ENCODE measurements at regions not wholly inside any gene's neighbourhood (a gene's known extent, or its start where the extent isn't known, plus 50 kb on each side); places are given as distances from the start of the nearest gene placed in this dataset.
"Not testable (repeated sequence)": the region's sequence is repeated elsewhere in the genome, so short reads cannot be mapped to it uniquely, and the experiment has no call there.

GRCh38 chr4:52157071-52157470 lies 106.0 kb downstream of the SPATA18 start:
- H3K4me3 Mint-ChIP-seq; H3K9me3 Mint-ChIP-seq; POLR2A ChIA-PET; H3K4me1 Mint-ChIP-seq; DNase-seq; H3K27ac Mint-ChIP-seq; CTCF ChIA-PET; H3K27me3 Mint-ChIP-seq; H3K36me3 Mint-ChIP-seq (ENCODE audit: low read depth): not testable (repeated sequence)

GRCh38 chr4:52157641-52158316 lies 106.7 kb downstream of the SPATA18 start:
- no peak overlapping the region for H3K27ac Mint-ChIP-seq
- H3K4me3 Mint-ChIP-seq = no peak overlapping the region
- H3K36me3 Mint-ChIP-seq (ENCODE audit: low read depth) = no peaks in the 10 kb centered on the region
- H3K4me1 Mint-ChIP-seq = no peaks in the 10 kb centered on the region
- H3K9me3 Mint-ChIP-seq = peaks cover 3% of the 10 kb centered on the region
- DNase-seq = no peak
- CTCF ChIA-PET = no interaction called here
- POLR2A ChIA-PET = no interaction called here
- H3K27me3 Mint-ChIP-seq = no peaks in the 10 kb centered on the region

- Mint-ChIP-seq H3K9me3 (no peaks in the 10 kb centered on the region), H3K4me3 (no peak overlapping the region), H3K36me3 (ENCODE audit: low read depth) (no peaks in the 10 kb centered on the region), H3K4me1 (no peaks in the 10 kb centered on the region), H3K27ac (no peak overlapping the region), H3K27me3 (no peaks in the 10 kb centered on the region)
- CTCF ChIA-PET = no interaction called here
- POLR2A ChIA-PET = no interaction called here
- no peak for DNase-seq
Measured at GRCh38 chr4:52160859-52161258, 109.8 kb downstream of the SPATA18 start.

GRCh38 chr4:52164116-52164515 lies 113.0 kb downstream of the SPATA18 start:
- CTCF ChIA-PET = no interaction called here
- no peak for DNase-seq
- Mint-ChIP-seq H3K36me3 (ENCODE audit: low read depth) (no peaks in the 10 kb centered on the region), H3K4me1 (no peaks in the 10 kb centered on the region), H3K27me3 (no peaks in the 10 kb centered on the region), H3K4me3 (no peak overlapping the region), H3K27ac (no peak overlapping the region), H3K9me3 (peaks cover 2% of the 10 kb centered on the region)
- POLR2A ChIA-PET = no interaction called here

GRCh38 chr4:52172166-52172565 lies 121.1 kb downstream of the SPATA18 start:
- DNase-seq = no peak
- H3K36me3 Mint-ChIP-seq (ENCODE audit: low read depth) = no peaks in the 10 kb centered on the region
- H3K4me3 Mint-ChIP-seq = no peak overlapping the region
- H3K27ac Mint-ChIP-seq = no peak overlapping the region
- H3K4me1 Mint-ChIP-seq = no peaks in the 10 kb centered on the region
- POLR2A ChIA-PET = no interaction called here
- H3K9me3 Mint-ChIP-seq = no peaks in the 10 kb centered on the region
- CTCF ChIA-PET = no interaction called here
- no peaks in the 10 kb centered on the region for H3K27me3 Mint-ChIP-seq

- no peaks in the 10 kb centered on the region for H3K4me1 Mint-ChIP-seq
- no peak for DNase-seq
- no peaks in the 10 kb centered on the region for H3K27me3 Mint-ChIP-seq
- ChIA-PET CTCF (no interaction called here), POLR2A (no interaction called here)
- no peaks in the 10 kb centered on the region for H3K36me3 Mint-ChIP-seq (ENCODE audit: low read depth)
- H3K27ac Mint-ChIP-seq = no peak overlapping the region
- H3K4me3 Mint-ChIP-seq = no peak overlapping the region
- H3K9me3 Mint-ChIP-seq = no peaks in the 10 kb centered on the region
Measured at GRCh38 chr4:52173470-52174045, 122.5 kb downstream of the SPATA18 start.

- CTCF ChIA-PET = no interaction called here
- H3K27ac Mint-ChIP-seq = no peak overlapping the region
Measured at GRCh38 chr4:52187603-52188002, 136.5 kb downstream of the SPATA18 start.

GRCh38 chr4:52192001-52192400 lies 140.9 kb downstream of the SPATA18 start:
- Mint-ChIP-seq H3K36me3 (ENCODE audit: low read depth) (no peaks in the 10 kb centered on the region), H3K27ac (no peak overlapping the region), H3K4me1 (no peaks in the 10 kb centered on the region), H3K9me3 (no peaks in the 10 kb centered on the region), H3K4me3 (no peak overlapping the region), H3K27me3 (no peaks in the 10 kb centered on the region)
- ChIA-PET CTCF (no interaction called here), POLR2A (no interaction called here)
- no peak for DNase-seq

More at GRCh38 chr4:52187603-52188002, 136.5 kb downstream of the SPATA18 start:
- Mint-ChIP-seq H3K27me3 (no peaks in the 10 kb centered on the region), H3K4me3 (no peak overlapping the region), H3K9me3 (no peaks in the 10 kb centered on the region), H3K36me3 (ENCODE audit: low read depth) (no peaks in the 10 kb centered on the region), H3K4me1 (no peaks in the 10 kb centered on the region)
- no peak for DNase-seq
- POLR2A ChIA-PET = no interaction called here

GRCh38 chr4:52192721-52193135 lies 141.6 kb downstream of the SPATA18 start:
- Mint-ChIP-seq H3K4me1 (no peaks in the 10 kb centered on the region), H3K9me3 (no peaks in the 10 kb centered on the region), H3K27ac (no peak overlapping the region), H3K36me3 (ENCODE audit: low read depth) (no peaks in the 10 kb centered on the region), H3K27me3 (no peaks in the 10 kb centered on the region), H3K4me3 (no peak overlapping the region)
- POLR2A ChIA-PET = interaction anchor here (0.6 kb wide), 1 partner anchor 16 kb away, joined by 5 read pairs; no protein-coding TSS in a partner anchor
- DNase-seq = no peak
- CTCF ChIA-PET = no interaction called here

GRCh38 chr4:52195869-52196268 lies 144.8 kb downstream of the SPATA18 start:
- Mint-ChIP-seq H3K27me3 (no peaks in the 10 kb centered on the region), H3K4me1 (no peaks in the 10 kb centered on the region), H3K4me3 (no peak overlapping the region), H3K36me3 (ENCODE audit: low read depth) (no peaks in the 10 kb centered on the region), H3K27ac (no peak overlapping the region), H3K9me3 (peaks cover 3% of the 10 kb centered on the region)
- CTCF ChIA-PET = no interaction called here
- POLR2A ChIA-PET = no interaction called here
- DNase-seq = no peak

- Mint-ChIP-seq H3K27me3 (no peaks in the 10 kb centered on the region), H3K36me3 (ENCODE audit: low read depth) (no peaks in the 10 kb centered on the region), H3K9me3 (peaks cover 3% of the 10 kb centered on the region), H3K4me1 (no peaks in the 10 kb centered on the region), H3K27ac (no peak overlapping the region), H3K4me3 (no peak overlapping the region)
- CTCF ChIA-PET = no interaction called here
- POLR2A ChIA-PET = no interaction called here
- no peak for DNase-seq
Measured at GRCh38 chr4:52196606-52197130, 145.6 kb downstream of the SPATA18 start.

GRCh38 chr4:52197306-52197705 lies 146.2 kb downstream of the SPATA18 start:
- H3K27me3 Mint-ChIP-seq = no peaks in the 10 kb centered on the region
- DNase-seq = no peak
- POLR2A ChIA-PET = no interaction called here
- H3K36me3 Mint-ChIP-seq (ENCODE audit: low read depth) = no peaks in the 10 kb centered on the region
- no peak overlapping the region for H3K27ac Mint-ChIP-seq
- H3K4me3 Mint-ChIP-seq = no peak overlapping the region
- no peaks in the 10 kb centered on the region for H3K4me1 Mint-ChIP-seq
- peaks cover 3% of the 10 kb centered on the region for H3K9me3 Mint-ChIP-seq
- CTCF ChIA-PET = interaction anchor here (1.1 kb wide), 1 partner anchor 11 kb away, joined by 3 read pairs; no protein-coding TSS in a partner anchor

- Mint-ChIP-seq H3K27me3 (no peaks in the 10 kb centered on the region), H3K9me3 (peaks cover 3% of the 10 kb centered on the region), H3K36me3 (ENCODE audit: low read depth) (no peaks in the 10 kb centered on the region), H3K4me1 (no peaks in the 10 kb centered on the region), H3K27ac (no peak overlapping the region), H3K4me3 (no peak overlapping the region)
- DNase-seq = no peak
- POLR2A ChIA-PET = no interaction called here
- CTCF ChIA-PET = interaction anchor here (1.1 kb wide), 1 partner anchor 10 kb away, joined by 3 read pairs; no protein-coding TSS in a partner anchor
Measured at GRCh38 chr4:52198294-52198693, 147.2 kb downstream of the SPATA18 start.

All from activated CD4-positive, alpha-beta T cell treated with anti-CD3 and anti-CD28 coated beads, Interleukin-2, amount 10 ng/mL, durations not matched to agents 7 days and 5 days (primary cell).